OCI-LY7 (cell line): ENCODE measurements at regions not wholly inside any gene's neighbourhood (a gene's known extent, or its start where the extent isn't known, plus 50 kb on each side); places are given as distances from the start of the nearest gene placed in this dataset.
A peak's percentile ranks its signal among the peaks of the same experiment; 100 is the strongest.

Experiments used
- BruUV-seq: library from RNA; stranded (reverse); fragments of 400-500 nt; replicated peaks from 2 replicates; lab custom pipeline; 2021; lab: Mats Ljungman, UMichigan
- CTCF ChIA-PET: fragments of 300-600 bp; sonication (Branson Sonifier 250); formaldehyde crosslinking; loops from one replicate; lab custom pipeline; 2022; ENCODE audit warnings: antibody characterized with exemption; ENCODE audit not compliant: unreplicated experiment; lab: Charles Lee
- POLR2A ChIA-PET: fragments of 300-600 bp; sonication (Branson Sonifier 250); formaldehyde crosslinking; loops from one replicate; lab custom pipeline; 2022; ENCODE audit warnings: antibody characterized with exemption; lab: Charles Lee
- DNase-seq: peaks from one replicate; pipeline ENCODE4 v3.0.0-alpha.2; 2015; ENCODE audit warnings: low spot score
- H2AFZ ChIP-seq: fragments of 200-600 bp; sonication (generic), shearing (Covaris generic); 2 replicates; pipeline ENCODE4 v1.6.1; 2014; ENCODE audit warnings: mild to moderate bottlenecking, antibody characterized with exemption, low read length, moderate library complexity
- H3K27ac ChIP-seq: fragments of 200-600 bp; sonication (generic); 2 replicates; pipeline ENCODE4 v1.5.1; 2014; ENCODE audit warnings: mixed run types, low read depth, mild to moderate bottlenecking, moderate library complexity, low read length, inconsistent platforms; ENCODE audit not compliant: poor library complexity, severe bottlenecking
- H3K36me3 ChIP-seq: fragments of 200-600 bp; sonication (generic); 2 replicates; pipeline ENCODE4 v1.6.1; 2014; ENCODE audit warnings: mild to moderate bottlenecking, antibody characterized with exemption, low read length, moderate library complexity, mixed read lengths; ENCODE audit not compliant: insufficient read depth
- H3K4me1 ChIP-seq: fragments of 200-600 bp; sonication (generic); 2 replicates; pipeline ENCODE4 v1.5.1; 2014; ENCODE audit warnings: mild to moderate bottlenecking, low read length; ENCODE audit not compliant: insufficient read depth, poor library complexity, severe bottlenecking
- H3K4me2 ChIP-seq: fragments of 200-600 bp; sonication (generic); 2 replicates; pipeline ENCODE4 v1.6.1; 2014; ENCODE audit warnings: mild to moderate bottlenecking, low read length
- H3K4me3 ChIP-seq: fragments of 200-600 bp; sonication (generic); 2 replicates; pipeline ENCODE4 v1.5.1; 2014; ENCODE audit warnings: mild to moderate bottlenecking, low read depth, low read length; ENCODE audit not compliant: poor library complexity, severe bottlenecking
- H3K79me2 ChIP-seq: fragments of 200-600 bp; sonication (generic); 2 replicates; pipeline ENCODE4 v1.6.1; 2016; ENCODE audit warnings: low read depth, mild to moderate bottlenecking, low read length, moderate library complexity, mixed read lengths; ENCODE audit not compliant: insufficient read depth
- H3K9me2 ChIP-seq: fragments of 200-600 bp; sonication (generic); 2 replicates; pipeline ENCODE4 v1.6.1; 2016; ENCODE audit warnings: mild to moderate bottlenecking, low read length, mixed read lengths; ENCODE audit not compliant: insufficient read depth
- H3K9me3 ChIP-seq: fragments of 200-600 bp; sonication (generic); 2 replicates; pipeline ENCODE4 v1.6.1; 2014; ENCODE audit warnings: mild to moderate bottlenecking, mixed run types, low read length, mixed read lengths
- H4K20me1 ChIP-seq: fragments of 200-600 bp; sonication (generic); 2 replicates; pipeline ENCODE4 v1.6.1; 2014; ENCODE audit warnings: mild to moderate bottlenecking, antibody characterized with exemption, low read length, moderate library complexity, mixed read lengths; ENCODE audit not compliant: insufficient read depth
- EZH2phosphoT487 ChIP-seq: fragments of 200-600 bp; sonication (generic); IDR thresholded peaks from 2 replicates; pipeline ENCODE4 v1.6.1; 2018; ENCODE audit warnings: low read depth, borderline replicate concordance, mild to moderate bottlenecking, mixed run types, antibody characterized with exemption, low read length, moderate library complexity, mixed read lengths
- intact Hi-C: fragments of 100-400 bp; cut with micrococcal nuclease; formaldehyde crosslinking; loops from one replicate; pipeline ENCODE4 v1.10.0; 2022; ENCODE audit not compliant: unreplicated experiment
- TF ChIP-seq, protein P1 (sequence below): fragments of 200-600 bp; sonication (generic); conservative IDR thresholded peaks from 2 replicates; pipeline ENCODE4 v1.5.1; 2014; ENCODE audit warnings: mild to moderate bottlenecking, antibody characterized with exemption, low read length, moderate library complexity, mixed read lengths

DNA sequence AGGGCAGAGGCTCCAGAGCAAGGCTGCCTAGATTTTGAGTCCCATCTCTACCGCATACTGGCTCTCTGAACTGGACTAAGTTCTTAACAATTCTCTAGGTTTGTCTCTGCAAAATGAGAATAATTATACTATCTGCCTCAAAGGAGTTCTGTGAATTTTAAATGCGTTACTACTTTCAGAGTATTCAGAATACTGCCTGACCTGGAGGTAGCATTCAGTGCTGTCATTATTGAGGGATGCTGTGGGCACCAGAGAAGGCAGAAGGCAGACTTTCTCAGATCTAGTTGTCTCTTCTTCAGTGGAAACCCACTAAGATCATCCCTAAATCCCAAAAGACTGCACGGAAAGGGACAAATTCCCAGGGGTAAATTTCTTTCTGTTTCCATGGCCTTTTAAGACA lies 147.4 kb upstream of the RORA start:
- Histone ChIP-seq H3K4me1 (no peaks in the 10 kb centered on the region), H3K36me3 (no peaks in the 10 kb centered on the region), H3K9me3 (no peaks in the 10 kb centered on the region), H4K20me1 (no peaks in the 10 kb centered on the region), H3K79me2 (no peaks in the 10 kb centered on the region), H2AFZ (no peak overlapping the region), H3K4me2 (no peak overlapping the region), H3K4me3 (no peak overlapping the region), H3K9me2 (no peaks in the 10 kb centered on the region), H3K27ac (no peak overlapping the region)
- POLR2A ChIA-PET, result interaction anchor here (0.6 kb wide), 1 partner anchor 59 kb away, joined by 3 read pairs; no protein-coding TSS in a partner anchor
- TF ChIP-seq EZH2phosphoT487, result no peak
- intact Hi-C loops, result no loop called here
- CTCF ChIA-PET, result no interaction called here
- no TSS peak for BruUV-seq
- no peak for DNase-seq

DNA sequence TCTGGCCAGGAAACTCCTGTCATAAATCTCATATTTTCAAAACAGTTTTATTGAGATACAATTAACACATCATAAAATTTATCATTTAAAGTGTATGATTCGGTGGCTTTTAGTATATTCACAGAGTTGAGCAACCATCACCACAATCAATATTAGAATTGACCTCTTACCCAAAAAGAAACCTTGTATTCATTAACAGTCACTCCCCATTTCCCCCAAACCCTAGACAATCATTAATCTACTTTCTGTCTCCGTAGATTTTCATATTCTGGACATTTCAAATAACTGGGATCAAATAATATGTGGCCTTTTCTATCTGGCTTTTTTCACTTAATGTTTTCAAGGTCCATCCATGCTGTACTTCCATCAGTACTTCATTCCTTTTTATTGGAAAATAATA lies 145.7 kb upstream of the RORA start:
- DNase-seq, result no peak
- ChIA-PET POLR2A (no interaction called here), CTCF (no interaction called here)
- BruUV-seq, result no TSS peak
- Histone ChIP-seq H3K27ac (no peak overlapping the region), H3K9me2 (no peaks in the 10 kb centered on the region), H3K4me3 (no peak overlapping the region), H3K79me2 (no peaks in the 10 kb centered on the region), H2AFZ (no peak overlapping the region), H3K36me3 (no peaks in the 10 kb centered on the region), H3K4me2 (no peak overlapping the region), H3K4me1 (no peaks in the 10 kb centered on the region), H3K9me3 (no peaks in the 10 kb centered on the region), H4K20me1 (no peaks in the 10 kb centered on the region)
- TF ChIP-seq, protein P1, sequence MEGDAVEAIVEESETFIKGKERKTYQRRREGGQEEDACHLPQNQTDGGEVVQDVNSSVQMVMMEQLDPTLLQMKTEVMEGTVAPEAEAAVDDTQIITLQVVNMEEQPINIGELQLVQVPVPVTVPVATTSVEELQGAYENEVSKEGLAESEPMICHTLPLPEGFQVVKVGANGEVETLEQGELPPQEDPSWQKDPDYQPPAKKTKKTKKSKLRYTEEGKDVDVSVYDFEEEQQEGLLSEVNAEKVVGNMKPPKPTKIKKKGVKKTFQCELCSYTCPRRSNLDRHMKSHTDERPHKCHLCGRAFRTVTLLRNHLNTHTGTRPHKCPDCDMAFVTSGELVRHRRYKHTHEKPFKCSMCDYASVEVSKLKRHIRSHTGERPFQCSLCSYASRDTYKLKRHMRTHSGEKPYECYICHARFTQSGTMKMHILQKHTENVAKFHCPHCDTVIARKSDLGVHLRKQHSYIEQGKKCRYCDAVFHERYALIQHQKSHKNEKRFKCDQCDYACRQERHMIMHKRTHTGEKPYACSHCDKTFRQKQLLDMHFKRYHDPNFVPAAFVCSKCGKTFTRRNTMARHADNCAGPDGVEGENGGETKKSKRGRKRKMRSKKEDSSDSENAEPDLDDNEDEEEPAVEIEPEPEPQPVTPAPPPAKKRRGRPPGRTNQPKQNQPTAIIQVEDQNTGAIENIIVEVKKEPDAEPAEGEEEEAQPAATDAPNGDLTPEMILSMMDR, result no peak
- no peak for TF ChIP-seq EZH2phosphoT487
- intact Hi-C loops, result no loop called here

DNA sequence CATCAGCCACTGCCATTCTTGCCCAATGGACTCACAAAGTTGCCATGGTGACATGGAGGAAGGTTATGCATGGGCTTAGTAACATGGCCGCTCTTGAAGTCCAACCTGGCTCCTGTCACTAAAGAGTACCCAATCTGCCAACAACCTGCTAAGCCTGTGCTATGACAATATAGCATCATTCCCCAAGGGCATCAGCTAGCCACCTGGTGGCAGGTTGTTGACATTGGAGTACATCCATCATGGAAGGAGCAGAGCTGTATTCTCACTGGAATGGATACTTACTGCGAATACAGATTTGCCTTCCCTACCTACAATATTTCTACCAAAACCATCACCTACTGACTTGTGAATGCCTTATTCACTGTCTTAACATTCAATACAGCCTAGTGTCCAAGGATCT lies 138.9 kb upstream of the RORA start:
- no peaks in the 10 kb centered on the region for H4K20me1 ChIP-seq
- no peaks in the 10 kb centered on the region for H3K36me3 ChIP-seq
- H3K9me3 ChIP-seq, result no peaks in the 10 kb centered on the region
- intact Hi-C loops, result no loop called here
- no peak for DNase-seq
- POLR2A ChIA-PET, result no interaction called here
- H3K27ac ChIP-seq, result no peak overlapping the region
- CTCF ChIA-PET, result no interaction called here
- H3K4me2 ChIP-seq, result no peak overlapping the region
- H2AFZ ChIP-seq, result no peak overlapping the region
- H3K4me1 ChIP-seq, result no peaks in the 10 kb centered on the region
- H3K4me3 ChIP-seq, result no peak overlapping the region
- no peaks in the 10 kb centered on the region for H3K79me2 ChIP-seq
- H3K9me2 ChIP-seq, result no peaks in the 10 kb centered on the region
- no peak for TF ChIP-seq EZH2phosphoT487
- TF ChIP-seq, protein P1, result 0 out of 2 replicates have a peak, but pooled peaks have one; percentile 16
- no TSS peak for BruUV-seq
